GM18508 (cell line): ENCODE measurements at regions not wholly inside any gene's neighbourhood (a gene's known extent, or its start where the extent isn't known, plus 50 kb on each side); places are given as distances from the start of the nearest gene placed in this dataset.
"Not testable (repeated sequence)": the region's sequence is repeated elsewhere in the genome, so short reads cannot be mapped to it uniquely, and the experiment has no call there.

ENCODE experiments used
- ATAC-seq: cut with Tn5 transposase; IDR thresholded peaks from one replicate; pipeline ENCODE4 v1.9.1; 2021; ENCODE audit warnings: moderate number of reproducible peaks; ENCODE audit not compliant: insufficient read depth, unreplicated experiment

GRCh38 chr12:75635606-75636444 lies 124.4 kb upstream of the KRR1 start:
- no peak for ATAC-seq

- no peak for ATAC-seq
Measured at GRCh38 chr12:75634244-75635222, 123.1 kb upstream of the KRR1 start.

DNA sequence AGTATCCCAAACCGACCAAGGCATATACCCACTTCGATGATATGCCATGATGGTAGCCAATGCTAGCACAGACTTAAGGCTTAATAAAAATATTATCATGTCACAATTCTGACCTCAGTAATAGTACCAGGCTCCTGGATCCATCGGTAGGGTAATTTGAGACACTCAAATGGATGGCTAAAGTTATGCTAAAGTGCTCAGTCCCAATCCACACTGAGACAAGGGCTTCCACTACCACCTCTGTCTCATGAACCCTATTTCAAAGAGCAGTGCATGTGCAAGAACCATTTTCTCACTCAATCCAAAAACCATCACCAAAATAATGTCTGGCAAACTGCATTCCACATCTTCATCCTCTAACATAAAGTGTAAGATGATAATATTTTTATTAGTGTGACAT lies 122.4 kb upstream of the KRR1 start:
- ATAC-seq, result no peak

GRCh38 chr12:75632442-75632841 lies 121.0 kb upstream of the KRR1 start:
- no peak for ATAC-seq

GRCh38 chr12:75631831-75632230 lies 120.4 kb upstream of the KRR1 start:
- ATAC-seq, result no peak

DNA sequence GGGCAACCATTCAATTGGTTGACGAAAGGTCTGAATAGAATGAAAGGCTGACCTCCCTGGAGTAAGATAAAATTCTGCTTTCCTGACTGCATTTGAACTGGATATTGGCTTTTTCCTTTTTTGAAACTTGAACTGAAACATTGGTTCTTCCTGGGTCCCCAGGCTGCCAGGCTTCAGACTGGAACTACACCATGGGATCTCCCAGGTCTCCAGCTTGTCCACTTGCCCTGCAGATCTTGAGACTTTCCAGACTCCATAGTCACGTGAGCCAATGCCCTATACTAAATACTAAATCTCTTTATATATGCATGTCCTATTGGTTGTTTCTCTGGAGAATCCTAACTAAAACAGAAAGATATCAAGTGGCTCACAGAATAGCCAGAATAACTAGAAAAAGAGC lies 118.7 kb upstream of the KRR1 start:
- ATAC-seq, result no peak

DNA sequence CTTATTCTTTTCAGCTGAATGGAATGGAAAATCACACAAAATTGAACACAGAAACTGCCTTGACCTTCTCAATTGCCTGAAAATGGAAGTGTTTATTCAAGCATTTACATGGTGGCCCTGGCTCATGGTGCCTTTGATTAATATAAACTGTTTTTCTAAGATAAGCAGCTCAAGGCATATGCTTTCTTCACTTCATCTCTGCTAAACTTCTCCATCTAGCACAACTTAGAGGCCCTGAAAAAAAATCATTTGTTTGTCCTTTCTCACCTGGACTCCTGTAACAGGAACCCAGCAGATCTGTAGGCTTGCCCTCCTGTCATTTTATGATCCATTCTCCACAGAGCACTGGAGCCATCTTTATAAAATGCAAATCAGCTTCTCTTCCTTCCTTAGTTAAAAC lies 117.5 kb upstream of the KRR1 start:
- ATAC-seq, result no peak

GRCh38 chr12:75628511-75628910 lies 117.1 kb upstream of the KRR1 start:
- ATAC-seq, result no peak

DNA sequence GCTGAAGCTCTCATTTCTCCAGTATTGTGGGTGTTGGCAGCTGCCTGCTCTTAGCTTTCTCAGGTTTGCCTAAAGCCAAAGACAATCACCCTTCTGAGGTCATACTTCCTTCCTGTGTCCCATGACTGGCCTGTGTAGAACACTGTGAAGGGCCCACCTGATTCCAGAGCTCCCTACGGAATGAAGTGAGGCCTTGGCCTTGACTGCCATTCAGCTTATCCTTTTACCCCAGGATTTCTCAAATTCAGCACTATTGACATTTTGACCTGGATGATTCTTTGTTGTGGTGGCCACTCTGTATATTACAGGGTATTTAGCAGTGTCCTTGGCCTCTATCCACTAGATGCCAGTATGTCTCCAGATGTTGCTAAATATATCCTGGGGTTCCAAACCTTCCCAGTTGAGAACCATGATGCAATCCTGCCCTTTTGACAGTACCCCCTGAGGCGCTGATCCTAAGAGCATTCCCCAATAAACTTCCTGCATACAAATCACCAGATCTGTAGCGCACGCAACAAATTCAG lies 112.3 kb upstream of the KRR1 start:
- ATAC-seq, result no peak

DNA sequence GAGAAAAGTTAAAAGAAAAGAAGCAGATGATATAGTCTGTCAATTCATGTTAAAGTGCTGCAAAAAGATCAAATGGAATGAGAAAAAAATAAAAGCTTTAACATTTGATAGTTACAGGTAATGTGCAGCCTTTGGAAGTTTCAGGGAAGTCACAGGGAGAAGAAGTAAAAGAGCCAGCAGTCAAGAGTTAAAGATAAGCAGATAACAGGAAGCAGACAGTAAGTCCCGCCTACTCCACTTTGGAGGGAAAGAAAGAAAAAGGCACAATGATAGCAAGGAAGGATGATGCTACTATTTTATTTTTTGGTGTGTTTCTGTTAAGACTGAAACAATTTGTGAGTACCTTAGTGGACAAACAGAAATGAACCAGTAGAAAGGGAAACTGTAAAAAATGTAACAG lies 111.1 kb upstream of the KRR1 start:
- no peak for ATAC-seq

DNA sequence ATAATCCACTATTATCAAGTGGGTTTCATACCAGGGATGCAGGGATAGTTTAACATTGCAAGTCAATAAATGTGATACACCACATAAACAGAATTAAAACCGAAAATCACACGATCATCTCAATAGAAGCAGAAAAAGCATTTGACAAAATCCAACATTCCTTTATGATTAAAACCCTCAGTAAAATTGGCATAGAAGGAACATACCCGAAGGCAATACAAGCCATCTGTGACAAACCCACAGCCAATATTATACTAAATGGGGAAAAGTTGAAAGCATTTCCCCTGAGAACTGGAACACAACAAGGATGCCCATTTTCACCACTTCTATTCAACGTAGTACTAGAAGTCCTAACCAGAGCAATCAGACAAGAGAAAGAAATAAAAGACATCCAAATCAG lies 103.0 kb upstream of the KRR1 start:
- not testable (repeated sequence) for ATAC-seq

GRCh38 chr12:75613981-75614380 lies 102.6 kb upstream of the KRR1 start:
- ATAC-seq, result no peak

GRCh38 chr12:75611041-75611440 lies 99.6 kb upstream of the KRR1 start:
- no peak for ATAC-seq

GRCh38 chr12:75606956-75607355 lies 95.5 kb upstream of the KRR1 start:
- no peak for ATAC-seq

DNA sequence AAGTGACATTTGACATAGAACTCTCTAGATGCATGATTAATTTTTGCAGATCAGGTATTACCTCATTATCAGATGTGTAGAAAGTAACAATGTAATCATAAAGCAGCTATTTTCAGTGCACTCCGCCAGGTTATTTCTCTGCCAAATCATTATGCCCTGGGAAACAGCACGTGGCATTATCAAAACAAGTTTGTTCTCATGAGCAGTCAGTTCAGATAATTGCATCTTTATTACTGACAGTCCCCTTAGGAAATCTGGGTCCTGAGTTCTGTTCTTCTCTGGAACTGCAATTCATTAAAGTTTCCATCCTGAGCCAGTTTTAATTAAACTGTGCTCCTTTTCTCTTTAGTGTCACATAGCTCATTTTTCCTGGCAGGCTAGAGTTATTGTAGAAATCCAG lies 94.7 kb upstream of the KRR1 start:
- no peak for ATAC-seq

GRCh38 chr12:75603475-75603874 lies 92.1 kb upstream of the KRR1 start:
- no peak for ATAC-seq

DNA sequence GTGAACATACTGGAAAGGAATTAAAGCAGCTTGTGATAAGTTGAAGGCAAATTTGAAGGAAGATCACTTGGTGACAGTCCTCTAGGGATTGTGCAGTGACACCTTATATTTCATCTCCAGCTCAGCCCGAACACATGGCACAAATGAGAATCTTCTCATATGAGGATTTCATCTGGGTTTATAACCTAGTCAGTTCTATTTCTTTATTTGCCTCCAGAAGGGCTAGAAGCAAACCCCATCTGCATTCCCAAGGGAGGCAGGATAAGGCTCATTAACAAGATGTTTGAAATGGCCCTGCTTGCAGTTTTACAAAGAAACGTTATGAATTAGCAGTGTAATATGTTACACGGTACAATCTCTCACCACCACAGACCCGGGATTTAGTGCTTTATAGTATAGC lies 90.7 kb upstream of the KRR1 start:
- ATAC-seq, result no peak

DNA sequence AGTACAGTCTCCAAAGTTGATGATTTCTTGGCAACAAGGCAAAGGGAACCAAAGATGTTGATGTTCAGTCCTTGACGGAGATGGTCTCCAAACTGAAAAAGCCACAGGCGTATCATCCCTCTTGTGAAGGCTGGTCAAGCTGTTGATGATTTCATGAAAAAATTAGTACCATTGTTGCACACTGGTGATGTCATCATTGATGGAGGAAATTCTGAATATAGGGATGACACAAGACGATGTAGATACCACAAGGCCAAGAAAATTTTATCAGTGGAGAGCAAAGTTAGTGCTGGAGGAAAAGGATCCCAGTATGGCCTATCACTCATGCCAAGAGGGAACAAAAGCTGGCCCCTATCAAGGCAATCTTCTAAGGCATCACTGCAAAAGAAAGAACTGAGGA lies 88.7 kb upstream of the KRR1 start:
- ATAC-seq, result no peak

DNA sequence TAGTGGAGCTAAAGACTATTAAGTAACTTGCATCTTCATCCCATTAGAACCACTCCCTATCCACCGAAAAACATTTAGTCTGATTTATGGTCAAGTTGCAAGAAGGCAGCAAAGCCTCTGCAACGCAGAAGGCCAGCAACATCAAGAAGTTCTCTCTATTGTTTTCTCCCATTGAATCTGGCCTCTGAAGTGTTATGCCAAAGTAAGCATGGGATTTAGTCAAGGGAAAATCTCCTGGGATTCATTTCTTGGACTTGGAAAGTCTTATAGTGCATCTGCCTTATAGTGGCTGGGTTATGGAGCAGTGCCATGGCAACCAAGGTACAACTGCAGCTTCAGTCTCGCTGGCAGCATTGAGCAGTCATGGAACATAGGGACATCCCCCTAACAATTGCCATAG lies 87.7 kb upstream of the KRR1 start:
- no peak for ATAC-seq

- no peak for ATAC-seq
Measured at GRCh38 chr12:75596406-75596805, 85.0 kb upstream of the KRR1 start.
